CD4-positive, alpha-beta T cell treated with Interleukin-17A for 1 hour (primary cell): ENCODE measurements at regions not wholly inside any gene's neighbourhood (a gene's known extent, or its start where the extent isn't known, plus 50 kb on each side); places are given as distances from the start of the nearest gene placed in this dataset.

Source experiments
- DNase-seq: peaks from one replicate; pipeline ENCODE4 v3.0.0-alpha.2; 2020

DNA sequence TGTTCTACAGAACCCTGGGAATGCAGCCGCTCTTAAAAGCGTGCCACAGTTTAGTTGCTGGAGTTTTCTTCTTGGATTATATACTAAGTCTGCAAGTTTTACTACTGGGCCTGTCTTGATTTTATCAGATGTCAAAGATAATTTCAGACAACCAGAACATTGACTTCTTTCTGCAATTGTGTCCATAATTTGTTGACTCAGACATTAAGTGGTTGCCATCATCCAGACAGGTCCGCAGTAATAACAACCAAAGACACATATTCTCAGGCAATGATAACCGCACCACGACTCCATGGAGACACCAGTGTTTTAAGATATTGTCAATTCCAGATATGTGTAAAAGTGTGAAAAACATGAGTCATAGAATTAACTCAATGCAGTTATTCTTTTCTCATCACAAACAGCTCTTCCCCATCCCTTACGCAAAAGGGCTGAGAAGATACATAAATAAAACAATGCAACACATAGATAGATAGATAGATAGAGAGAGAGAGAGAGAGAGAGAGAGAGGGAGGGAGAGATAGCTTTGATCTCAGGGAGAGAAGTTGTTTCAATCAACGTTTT is 90.4 kb upstream of the FMN2 start:
- no peak for DNase-seq

DNA sequence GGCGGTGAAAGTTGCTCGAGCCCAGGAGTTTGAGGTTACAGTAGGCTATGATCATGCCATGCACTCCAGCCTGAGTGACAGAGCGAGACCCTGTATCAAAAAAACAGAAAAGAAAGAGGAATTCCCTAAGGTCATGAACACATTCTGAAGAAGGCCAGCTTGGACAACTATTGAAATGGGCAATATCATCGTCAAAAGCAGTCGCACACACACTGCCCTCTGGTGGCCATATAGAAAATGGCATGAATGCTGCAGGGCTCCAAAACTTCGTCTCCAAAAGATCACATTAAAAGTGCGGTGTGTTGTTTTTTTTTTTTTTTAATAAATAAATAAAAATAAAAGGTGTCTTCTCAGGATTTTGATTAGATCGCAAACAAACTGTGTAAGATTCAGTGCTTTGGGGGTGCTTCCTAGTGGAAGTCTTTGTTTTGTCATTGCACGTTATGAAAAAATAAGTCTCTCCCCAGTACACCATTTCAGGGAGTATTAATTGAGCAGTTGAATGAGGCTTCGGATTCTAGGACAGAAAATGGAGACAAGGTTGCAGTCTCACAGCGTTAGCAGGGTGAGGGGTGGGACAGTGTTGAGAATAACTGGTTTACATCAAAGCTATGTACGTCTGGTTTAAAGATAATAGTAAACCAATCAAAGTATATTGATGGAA is 87.5 kb upstream of the FMN2 start:
- peak; percentile 6 for DNase-seq

DNA sequence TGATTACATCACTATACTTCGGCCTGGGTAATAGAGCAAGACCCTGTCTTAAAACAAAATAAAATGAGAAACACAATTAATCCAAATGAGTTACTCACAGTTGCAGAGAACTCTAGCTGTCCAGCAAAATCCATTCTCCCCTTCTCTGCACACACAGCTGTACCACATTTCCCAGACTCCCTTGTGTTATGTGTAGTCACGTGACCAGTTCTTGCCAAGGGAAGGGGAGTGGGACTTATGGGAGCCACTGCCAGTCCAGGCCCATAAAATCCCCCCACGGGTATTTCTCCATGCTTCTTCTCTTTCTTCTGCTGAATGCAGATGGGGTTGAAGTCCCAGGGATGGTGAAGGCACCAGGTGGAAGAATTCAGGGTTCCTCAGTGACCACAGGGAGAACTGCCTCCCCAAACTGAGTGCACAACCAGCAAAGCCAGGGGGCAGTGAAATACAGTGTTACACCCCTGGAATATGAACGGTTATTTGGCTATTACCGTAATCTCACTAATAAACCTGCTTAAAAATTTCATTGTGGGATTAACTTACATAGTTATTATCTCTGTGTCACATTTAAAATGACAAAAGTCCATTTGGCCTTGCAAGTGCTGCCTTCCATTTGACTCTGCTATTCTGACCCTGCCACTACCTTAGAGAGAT is 85.6 kb upstream of the FMN2 start:
- DNase-seq: no peak

DNA sequence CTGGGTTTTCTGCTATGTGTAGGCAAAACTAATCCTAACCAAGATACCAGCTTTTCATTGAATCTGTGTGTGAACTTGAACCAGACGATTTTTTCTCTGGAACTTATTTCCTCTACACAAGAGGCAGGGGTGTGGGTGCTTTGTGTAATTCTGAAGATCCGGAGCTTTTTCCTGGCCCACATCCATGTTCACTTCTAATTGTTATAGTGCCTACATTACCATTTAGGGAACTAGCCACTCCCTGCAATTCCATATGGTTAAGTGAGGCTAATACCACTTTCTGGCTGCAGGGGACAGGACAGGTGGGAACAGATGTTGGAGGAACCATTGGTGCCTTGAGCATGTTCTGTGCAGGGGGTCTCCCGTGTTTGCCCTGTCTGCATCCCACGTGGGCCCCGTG is 83.4 kb upstream of the FMN2 start:
- DNase-seq: no peak

DNA sequence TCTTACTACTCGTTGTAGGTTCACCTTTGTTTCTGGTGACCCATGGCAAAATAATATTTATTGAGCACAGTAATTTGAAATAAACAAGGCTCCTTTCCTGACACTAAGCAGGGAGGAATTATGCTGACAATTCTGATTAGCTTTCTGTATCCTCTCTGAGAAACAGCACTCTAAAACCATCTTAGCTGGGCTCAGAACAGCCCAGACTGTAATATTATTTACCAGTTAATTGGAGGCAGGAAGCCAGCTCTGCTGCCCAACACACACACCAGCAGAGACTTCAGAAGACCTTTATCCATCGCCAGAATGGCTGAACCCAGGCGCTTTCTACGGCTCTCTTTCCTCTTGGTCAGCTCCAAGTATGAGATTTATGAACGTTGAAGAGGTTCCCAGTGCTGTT is 77.6 kb upstream of the FMN2 start:
- no peak for DNase-seq

DNA sequence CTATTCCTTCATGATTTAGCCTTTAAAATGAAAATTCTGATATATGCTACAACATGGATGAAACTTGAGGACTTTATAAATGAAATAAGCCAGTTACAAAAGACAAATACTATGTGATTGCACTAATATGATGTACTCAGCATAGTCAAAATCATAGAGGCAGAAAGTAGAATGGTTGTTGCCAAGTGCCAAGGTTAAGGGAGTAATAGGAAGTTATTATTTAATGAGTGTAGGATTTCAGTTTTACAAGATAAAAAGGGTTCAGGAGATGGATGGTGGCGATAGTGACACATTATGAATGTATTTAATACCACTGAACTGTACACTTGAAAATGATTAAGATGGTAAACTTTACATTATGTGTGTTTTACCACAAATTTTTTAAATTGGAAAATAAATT is 73.1 kb upstream of the FMN2 start:
- DNase-seq: no peak

DNA sequence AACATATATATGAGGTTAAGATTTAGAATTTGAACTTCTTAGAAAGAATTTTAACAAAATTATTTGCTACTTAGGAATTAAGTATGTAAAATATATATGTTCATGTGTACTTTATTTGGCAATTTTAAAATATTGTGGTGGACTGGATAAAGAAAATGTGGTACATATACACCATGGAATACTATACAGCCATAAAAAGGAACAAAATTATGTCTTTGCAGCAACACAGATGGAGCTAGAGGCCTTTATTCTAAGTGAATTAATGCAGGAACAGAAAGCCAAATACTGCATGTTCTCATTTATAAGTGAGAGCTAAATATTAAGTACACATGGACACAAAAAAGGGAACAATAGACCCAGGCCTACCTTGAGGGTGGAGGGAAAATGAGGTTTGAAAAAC is 72.2 kb upstream of the FMN2 start:
- no peak for DNase-seq

DNA sequence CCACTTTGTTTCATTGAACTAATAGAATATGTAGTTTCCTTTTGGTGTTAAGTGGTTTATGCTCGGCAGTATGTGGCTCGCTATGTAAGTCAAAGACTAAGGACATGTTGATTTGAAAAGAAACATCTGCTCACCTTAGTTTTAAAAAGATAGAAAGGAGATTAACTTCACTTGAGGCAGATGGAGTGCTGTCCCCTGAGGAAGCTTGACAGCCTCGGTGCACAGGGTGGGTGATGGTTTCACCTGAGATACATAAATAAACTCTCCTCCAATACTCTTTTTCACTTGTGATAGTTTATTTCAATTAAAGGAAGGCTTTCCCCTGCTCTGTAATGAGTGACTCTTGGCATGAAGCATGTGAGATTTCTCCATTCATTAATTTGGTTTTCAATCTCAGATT is 70.8 kb upstream of the FMN2 start:
- no peak for DNase-seq

DNA sequence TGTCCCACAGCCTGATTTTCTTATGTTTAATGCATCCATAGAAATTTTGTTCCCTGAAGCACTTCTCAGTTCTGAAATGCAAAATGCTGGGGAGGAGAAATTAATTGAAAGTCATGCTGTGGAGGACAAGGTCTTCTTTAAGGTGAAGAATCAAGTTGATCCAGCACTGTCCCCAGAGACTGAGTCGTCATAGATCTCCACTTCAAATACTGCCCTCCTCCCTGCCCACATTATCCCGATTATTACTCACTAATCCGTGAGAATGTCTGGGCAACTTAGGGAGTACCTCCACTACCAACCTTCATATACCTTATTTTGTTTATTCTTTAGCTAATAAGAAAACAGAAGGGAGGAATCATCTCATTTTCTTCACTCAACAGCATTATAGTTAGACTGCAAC is 70.0 kb upstream of the FMN2 start:
- DNase-seq: no peak

DNA sequence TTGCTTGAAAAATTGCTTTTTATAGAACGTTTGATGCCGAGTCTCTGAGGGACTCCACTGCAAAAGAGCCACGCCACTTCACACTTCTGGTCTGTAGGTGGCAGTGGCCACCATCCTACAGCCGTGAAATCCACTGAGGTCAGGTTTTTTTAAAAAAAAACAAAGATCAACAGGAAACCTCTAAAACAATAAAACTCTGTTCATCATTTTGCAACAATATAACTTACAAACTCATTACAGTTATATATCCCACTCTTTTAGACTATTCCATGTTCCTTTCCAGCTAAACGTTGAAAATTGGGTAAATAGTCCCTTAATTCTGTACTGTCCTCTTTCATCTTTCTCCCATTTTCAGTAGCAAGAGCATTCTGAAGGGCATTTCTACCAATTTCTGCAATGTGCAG is 64.6 kb upstream of the FMN2 start:
- no peak for DNase-seq

DNA sequence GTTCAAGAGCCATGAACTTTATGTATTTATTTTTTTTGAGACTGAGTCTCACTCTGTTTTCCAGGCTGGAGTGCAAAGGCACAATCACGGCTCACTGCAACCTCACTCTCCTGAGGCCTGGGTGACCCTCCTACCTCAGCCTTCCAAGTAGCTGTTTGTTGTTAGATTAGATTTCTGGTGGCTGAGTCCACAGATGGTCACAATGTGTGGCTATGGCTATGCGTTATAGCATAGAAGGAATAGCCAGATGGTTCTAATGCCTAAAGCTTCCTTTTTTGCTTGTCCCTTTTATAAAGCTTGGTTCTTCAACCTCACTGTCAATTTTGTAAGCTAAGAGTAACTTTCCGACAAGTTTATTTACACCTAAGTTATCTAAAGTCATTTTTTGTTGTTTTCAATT is 62.3 kb upstream of the FMN2 start:
- DNase-seq: no peak

DNA sequence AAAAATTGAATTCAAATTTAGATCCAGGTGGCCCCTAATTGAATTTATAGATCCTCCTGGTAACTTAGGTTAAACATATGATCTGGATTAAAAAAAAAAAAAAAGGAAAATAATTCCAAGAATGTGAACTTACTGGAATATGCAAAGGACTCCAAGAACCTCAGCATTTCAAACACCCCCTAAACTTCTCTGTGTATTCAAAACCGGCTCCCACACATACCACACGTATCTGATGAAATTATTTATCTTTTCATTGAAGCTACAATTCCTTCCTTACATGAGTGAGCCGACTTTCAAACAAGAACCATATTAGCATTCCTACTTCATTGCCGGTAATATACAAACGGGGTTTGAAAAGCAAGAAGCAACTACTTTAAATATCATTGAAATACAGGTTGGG is 61.4 kb upstream of the FMN2 start:
- DNase-seq: no peak

DNA sequence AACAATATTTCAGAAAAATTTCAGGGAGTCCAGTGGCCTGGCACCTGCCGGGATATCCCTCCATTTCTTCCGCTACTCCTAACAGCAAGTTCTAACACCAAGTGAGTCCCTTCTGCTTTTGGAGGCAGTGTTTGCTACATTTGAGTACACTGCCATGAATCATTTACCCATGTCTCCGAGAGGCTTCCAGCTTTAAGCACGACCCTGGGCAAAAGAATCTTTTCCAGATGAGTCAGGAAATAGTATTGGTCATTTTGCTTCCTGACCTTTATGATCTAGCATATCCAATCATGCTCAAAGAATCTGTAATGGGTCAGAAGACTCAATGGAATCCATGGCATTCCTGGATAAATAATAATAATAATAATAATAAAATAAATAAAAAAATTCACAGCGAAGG is 60.7 kb upstream of the FMN2 start:
- DNase-seq: no peak

DNA sequence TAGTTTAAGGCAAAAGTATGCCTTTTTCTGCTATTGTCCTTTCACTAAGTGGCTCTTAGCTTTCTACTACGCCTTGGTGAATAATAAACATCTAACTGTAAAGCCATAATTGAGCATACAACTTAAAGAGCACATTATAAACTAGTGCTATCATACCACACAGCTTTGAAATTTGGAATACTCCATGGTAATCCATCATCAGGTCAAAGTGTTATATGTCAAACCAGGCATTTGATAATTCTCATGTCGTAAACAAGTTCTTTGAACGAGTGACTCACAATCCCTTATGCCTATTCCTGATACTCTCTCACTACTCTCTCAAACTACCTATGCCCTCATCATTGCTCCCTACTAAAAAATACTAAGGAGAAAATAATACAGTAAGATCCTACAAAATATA is 60.3 kb upstream of the FMN2 start:
- DNase-seq: no peak

DNA sequence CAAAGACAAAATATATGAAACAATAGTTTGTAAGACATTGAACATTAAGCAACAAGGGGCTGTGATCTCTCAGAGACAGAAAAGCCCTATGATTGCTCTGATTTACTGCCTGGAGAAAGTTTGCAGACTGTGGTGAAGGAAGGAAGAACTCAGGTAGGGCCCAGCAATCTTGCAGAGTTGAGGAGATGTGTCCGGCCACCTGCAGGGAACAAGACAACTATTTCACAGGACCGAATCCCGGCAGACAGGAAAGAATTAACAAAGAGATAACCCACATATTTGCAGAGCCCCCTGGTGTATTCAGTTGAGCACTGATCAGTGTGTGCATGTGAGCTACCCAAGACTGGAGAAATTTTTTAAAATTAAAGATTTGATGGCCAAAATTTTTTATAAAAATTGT is 58.3 kb upstream of the FMN2 start:
- DNase-seq: no peak

DNA sequence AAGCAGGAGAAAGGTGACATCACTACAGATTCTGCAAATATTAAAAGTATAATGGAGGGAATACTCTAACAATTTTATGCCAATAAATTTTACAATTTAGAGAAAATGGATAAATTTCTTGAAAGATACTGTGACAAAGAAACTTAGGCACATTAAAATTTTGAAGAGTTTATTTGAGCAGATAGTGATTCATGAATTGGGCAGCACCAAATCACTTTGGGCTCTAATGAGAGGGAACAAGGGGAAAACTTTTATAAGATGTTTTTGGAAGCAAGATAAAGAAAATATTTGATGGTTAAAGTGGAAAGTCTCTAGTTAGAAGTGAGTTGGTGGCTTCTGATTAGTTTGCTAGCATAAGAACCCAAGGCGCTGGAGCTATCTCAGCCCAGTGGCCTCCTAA is 55.2 kb upstream of the FMN2 start:
- DNase-seq: no peak
